GM18508 (cell line): ENCODE measurements at regions not wholly inside any gene's neighbourhood (a gene's known extent, or its start where the extent isn't known, plus 50 kb on each side); places are given as distances from the start of the nearest gene placed in this dataset.
"Not testable (repeated sequence)": the region's sequence is repeated elsewhere in the genome, so short reads cannot be mapped to it uniquely, and the experiment has no call there.

ENCODE experiments used
- ATAC-seq: cut with Tn5 transposase; IDR thresholded peaks from one replicate; pipeline ENCODE4 v1.9.1; 2021; ENCODE audit warnings: moderate number of reproducible peaks; ENCODE audit not compliant: insufficient read depth, unreplicated experiment

- ATAC-seq, result no peak
Observed at GRCh38 chr1:78240755-78241154, 195.0 kb downstream of the GIPC2 start.

- ATAC-seq, result no peak
Observed at GRCh38 chr1:78247079-78247478, 201.3 kb downstream of the GIPC2 start.

DNA sequence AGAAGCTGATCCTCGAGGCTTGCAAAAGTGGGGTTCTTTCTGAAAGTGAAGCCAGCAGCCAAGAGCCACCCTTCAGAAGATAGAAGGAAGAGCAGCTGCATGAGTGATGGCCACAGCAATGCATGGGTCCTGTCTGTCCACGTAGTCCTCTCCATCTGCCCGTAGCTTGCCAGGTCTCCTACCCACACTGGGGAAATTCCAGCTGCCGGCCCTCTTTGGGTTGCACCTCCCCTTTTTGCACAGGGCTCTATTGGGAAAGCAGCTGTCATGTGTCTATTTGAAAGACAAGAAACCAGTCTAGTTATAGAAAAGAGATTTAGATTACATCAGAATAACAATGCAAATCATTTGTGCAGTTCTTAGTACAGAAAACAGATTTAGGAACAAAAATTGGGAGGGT, 204.4 kb downstream of the GIPC2 start:
- ATAC-seq, result no peak

- no peak for ATAC-seq
Observed at GRCh38 chr1:78254517-78254916, 208.8 kb downstream of the GIPC2 start.

DNA sequence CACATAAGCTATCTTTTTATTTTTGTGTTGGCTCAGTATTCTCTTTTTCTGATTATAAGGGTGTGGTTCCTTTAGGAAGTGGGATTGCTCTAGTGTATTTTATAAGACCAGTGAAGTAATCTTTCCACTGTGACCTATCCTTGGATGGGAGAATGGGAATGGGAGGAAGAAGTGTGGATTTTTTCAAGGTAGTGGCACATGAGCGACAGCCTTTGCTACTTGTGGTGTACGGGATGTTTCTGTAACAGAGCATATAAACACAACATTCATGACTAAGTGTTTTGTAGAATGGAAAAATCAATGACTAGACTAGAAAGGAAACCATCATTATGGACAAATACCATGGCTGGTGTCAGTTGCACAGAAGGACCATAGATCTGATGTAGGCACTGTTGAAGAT, 209.6 kb downstream of the GIPC2 start:
- no peak for ATAC-seq

GRCh38 chr1:78255846-78256245, 210.1 kb downstream of the GIPC2 start:
- ATAC-seq, result no peak

- no peak for ATAC-seq
Observed at GRCh38 chr1:78263459-78263858, 217.7 kb downstream of the GIPC2 start.

GRCh38 chr1:78263946-78264345, 218.2 kb downstream of the GIPC2 start:
- ATAC-seq, result no peak

DNA sequence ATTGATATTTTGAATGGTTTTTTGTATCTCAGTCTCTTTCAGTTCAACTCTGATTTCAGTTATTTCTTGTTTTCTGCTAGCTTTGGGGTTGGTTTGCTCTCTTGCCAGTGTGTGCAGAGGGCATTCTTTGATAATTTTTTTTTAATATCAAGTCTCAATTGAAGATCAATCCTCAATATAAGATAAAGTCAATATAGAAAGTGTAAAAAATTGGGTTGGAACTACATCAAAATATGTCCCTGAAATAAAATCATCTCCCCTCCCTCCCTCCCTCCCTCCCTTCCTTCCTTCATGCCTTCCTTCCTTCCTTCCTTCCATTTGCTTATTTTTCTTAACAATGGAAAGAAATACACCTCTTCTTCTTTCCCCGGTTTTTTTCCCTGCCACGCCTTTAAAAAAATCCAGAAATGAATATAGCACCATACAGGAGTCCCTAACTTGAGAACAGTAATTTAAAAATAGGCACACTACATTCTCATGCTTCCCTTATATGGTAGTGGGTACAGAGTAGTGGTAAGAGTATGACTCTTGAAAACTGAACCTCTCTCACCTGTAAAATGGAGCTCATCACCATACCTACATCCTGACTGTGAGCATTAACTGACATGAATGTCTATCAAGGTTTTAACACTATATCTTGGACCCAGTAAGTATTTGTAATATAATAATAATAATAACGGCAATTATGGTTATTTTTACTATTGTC, 221.9 kb downstream of the GIPC2 start:
- ATAC-seq, result no peak

- ATAC-seq, result no peak
Observed at GRCh38 chr1:78269591-78269990, 221.2 kb upstream of the PTGFR start.

DNA sequence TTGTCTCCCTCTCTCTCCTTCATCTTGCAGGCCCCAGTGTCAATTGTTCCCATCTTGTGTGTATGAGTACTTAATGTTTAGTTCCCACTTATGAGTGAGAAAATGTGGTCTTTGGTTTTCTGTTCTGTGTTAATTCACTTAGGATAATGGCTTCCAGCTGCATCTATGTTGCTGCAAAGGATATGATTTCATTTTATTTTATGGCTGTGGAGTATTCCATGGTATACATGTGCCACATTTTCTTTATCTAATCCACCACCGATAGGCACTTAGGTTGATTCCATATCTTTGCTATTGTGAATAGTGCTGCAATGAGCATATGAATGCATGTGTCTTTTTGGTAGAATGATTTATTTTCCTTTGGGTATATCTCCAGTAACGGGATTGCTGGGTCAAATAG, 219.4 kb upstream of the PTGFR start:
- ATAC-seq, result not testable (repeated sequence)

GRCh38 chr1:78274814-78275213, 216.0 kb upstream of the PTGFR start:
- ATAC-seq, result no peak

- no peak for ATAC-seq
Observed at GRCh38 chr1:78275456-78275855, 215.3 kb upstream of the PTGFR start.

- no peak for ATAC-seq
Observed at GRCh38 chr1:78275906-78276685, 214.7 kb upstream of the PTGFR start.

DNA sequence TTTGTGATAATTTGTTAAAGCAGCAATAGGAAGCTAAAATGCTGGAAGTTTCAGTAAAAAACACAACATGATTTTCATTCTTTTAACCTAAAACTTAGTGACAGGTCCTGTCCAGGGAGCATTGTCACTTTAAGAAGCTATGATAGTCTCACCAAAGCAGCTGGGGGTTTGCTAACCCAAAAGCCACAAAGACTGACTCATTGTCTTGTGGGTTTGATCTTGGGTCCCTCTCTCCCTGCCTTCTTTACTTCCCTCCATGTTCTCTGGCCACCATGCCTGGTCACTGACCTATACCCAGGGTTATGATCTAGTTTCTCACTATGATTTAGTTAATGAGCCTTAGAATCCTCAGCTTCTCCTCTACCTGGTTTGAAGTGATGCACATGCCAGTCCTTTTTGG, 213.5 kb upstream of the PTGFR start:
- peak; percentile 75 for ATAC-seq

GRCh38 chr1:78279051-78279450, 211.7 kb upstream of the PTGFR start:
- no peak for ATAC-seq

DNA sequence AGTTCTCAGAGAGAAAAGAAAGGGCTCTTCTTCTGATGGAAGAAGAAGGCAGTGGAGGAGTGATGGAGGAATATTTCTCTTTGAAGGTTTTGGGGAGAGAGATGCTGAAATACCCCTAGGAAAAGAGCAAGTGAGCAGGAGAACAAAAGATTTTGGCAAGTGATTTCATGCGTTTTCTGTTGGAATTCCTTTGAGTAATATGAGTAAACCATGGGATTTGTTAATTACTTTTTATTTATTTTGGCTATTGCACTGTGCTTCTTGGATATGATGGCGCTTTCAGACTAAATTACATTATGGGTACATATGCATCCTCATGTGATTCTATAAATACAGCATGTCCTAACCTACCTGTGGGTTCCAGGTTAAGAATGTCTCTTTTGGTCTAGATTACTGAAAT, 210.1 kb upstream of the PTGFR start:
- ATAC-seq, result no peak

DNA sequence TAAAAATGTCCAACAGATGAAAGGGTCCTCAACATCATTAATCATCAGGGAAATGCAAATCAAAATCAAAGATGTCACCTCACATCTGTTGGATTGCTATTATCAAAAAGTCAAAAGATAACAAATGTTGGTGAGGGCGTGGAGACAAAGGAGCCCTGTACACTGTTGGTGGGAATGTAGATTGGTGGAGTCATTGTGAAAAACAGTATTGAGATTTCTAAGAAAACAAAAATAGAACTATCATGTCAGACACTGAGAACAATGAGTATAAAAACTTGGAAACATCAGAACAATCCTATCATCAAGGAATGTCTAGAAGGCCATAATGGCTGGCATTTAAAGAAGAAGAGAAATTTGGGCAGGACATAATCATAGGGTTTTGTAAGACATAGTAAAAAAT, 209.2 kb upstream of the PTGFR start:
- ATAC-seq, result no peak

DNA sequence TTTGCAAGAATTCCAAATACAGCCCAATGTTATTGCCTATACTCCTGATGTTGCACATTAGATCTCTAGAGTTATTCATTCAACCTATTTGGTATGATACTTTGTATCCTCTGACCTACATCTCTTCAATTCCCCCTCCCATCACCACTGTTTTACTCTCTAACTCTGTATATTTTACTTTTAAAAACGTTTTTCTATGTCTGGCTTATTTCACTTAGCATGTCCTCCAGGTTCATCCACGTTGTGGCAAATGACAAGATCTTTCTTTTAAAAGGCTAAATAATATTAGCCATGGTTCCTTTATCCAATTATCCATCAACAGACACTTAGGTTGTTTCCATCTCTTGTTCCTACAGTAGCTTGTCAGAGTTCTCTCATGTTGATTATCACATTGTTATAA, 207.1 kb upstream of the PTGFR start:
- ATAC-seq, result no peak

DNA sequence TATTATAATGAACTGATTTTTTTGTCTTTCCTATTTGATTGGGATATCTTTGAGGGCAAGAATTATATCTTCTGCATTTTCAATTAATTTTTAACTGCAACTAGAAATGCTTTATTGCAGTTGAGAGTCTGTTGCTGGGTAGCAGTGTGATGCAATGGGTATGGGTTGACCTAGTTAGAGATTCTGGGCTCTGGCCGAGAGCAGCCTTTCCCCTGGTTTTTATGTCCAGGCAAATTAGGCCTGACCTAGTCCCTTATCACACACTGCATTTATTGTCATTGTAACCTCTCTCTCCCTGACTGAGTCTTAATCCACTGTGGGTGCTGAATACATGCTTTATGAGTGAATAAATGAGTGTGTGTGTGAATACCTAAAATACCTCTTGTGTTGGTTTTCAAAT, 206.4 kb upstream of the PTGFR start:
- ATAC-seq, result no peak

- ATAC-seq, result no peak
Observed at GRCh38 chr1:78286686-78287085, 204.1 kb upstream of the PTGFR start.

- no peak for ATAC-seq
Observed at GRCh38 chr1:78289603-78290002, 201.2 kb upstream of the PTGFR start.
